Retinal pigment epithelial cell (primary cell): ENCODE measurements at regions not wholly inside any gene's neighbourhood (a gene's known extent, or its start where the extent isn't known, plus 50 kb on each side); places are given as distances from the start of the nearest gene placed in this dataset.

Experiments
- DNase-seq: peaks from one replicate; pipeline ENCODE4 v3.0.0-alpha.2; 2010; ENCODE audit warnings: low read depth
- H3K4me3 ChIP-seq: 2 replicates; pipeline ENCODE4 v1.5.1; 2011; ENCODE audit warnings: mild to moderate bottlenecking, low read length, control low read depth, moderate library complexity
- TF ChIP-seq, protein P1 (sequence below): conservative IDR thresholded peaks from 2 replicates; pipeline ENCODE4 v1.5.1; 2011; ENCODE audit warnings: low read depth, low read length, control low read depth, inconsistent platforms

DNA sequence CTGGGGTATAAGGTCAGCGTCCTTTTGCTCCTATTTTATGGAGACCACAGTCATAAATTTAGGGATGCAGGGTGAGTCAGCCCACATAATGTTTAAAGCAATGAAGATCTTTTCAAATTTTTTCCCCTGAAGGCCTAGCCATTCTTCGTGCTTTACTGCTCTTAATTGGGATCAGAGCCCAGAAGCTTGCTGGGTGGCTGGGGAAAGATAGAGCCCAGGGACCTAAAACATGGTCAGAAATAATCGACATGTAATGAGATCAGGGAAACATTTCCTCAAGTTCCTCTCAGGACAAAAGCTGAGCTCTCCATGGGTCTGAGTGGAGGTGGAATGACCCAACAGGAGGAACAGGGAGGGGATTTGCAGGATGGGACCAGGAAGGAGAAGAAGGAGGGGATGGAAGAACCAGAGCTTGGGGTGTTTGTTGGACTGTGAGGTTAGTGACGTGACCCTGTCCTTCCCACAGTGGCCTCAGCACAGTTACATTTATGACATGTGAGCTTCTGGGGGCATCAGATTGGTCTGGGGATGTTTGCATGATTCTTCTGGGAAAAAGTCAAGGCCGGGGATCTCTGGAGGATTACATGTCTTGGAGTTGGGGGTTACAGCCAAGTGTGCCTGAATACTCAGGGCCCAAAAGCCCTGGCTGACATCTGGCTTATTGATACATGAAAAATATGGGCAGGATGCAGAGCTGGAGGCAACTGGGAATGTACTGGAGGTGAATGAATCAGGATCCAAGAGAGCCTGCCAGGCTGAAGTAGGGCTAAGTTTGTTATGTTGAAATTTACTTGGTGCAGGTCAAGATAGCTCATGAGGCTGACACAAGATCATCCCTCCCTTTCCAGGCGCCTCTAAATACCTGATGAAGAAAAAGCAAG lies 477.9 kb downstream of the RPS24 start:
- no peak overlapping the region for H3K4me3 ChIP-seq
- DNase-seq: no peak
- TF ChIP-seq, protein P1, sequence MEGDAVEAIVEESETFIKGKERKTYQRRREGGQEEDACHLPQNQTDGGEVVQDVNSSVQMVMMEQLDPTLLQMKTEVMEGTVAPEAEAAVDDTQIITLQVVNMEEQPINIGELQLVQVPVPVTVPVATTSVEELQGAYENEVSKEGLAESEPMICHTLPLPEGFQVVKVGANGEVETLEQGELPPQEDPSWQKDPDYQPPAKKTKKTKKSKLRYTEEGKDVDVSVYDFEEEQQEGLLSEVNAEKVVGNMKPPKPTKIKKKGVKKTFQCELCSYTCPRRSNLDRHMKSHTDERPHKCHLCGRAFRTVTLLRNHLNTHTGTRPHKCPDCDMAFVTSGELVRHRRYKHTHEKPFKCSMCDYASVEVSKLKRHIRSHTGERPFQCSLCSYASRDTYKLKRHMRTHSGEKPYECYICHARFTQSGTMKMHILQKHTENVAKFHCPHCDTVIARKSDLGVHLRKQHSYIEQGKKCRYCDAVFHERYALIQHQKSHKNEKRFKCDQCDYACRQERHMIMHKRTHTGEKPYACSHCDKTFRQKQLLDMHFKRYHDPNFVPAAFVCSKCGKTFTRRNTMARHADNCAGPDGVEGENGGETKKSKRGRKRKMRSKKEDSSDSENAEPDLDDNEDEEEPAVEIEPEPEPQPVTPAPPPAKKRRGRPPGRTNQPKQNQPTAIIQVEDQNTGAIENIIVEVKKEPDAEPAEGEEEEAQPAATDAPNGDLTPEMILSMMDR: no peak

DNA sequence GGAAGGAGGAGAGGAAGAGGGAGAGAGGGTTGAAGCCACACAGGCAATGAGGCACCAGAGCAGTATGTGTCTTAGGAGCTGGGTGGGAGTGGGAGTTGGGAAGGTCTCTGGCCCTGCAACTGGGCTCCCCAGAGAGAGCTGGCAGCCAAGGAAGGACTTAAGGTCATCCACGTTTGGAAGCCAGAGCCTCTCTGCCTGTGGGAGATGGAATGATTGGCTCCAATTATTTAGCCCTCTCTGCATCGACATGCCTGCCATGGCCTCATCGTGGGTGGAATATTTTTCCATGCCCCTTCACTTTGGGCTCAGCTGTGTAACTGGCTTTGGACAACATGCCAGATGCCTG lies 478.5 kb downstream of the RPS24 start:
- no peak for DNase-seq
- no peak overlapping the region for H3K4me3 ChIP-seq
- TF ChIP-seq, protein P1: no peak

DNA sequence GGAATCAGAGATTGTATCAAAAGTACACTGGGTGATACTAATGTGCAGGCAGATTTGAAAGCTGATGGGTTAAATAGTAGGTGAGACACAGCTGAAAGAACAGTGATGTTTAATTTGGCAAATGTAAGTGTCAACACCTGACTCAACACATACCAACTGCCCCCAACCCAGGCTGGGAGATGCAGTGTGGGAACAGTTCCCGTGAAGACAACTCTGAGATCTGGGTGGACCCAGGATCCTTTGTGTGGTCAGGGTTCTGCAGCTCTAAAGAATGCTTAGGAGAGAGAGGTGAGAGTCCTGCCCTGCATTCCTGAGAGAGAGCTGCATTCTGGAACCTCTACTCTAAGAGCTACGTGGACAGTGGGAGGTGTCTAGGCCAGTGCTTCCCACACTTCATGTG lies 479.7 kb downstream of the RPS24 start:
- H3K4me3 ChIP-seq: no peak overlapping the region
- DNase-seq: no peak
- TF ChIP-seq, protein P1: no peak

DNA sequence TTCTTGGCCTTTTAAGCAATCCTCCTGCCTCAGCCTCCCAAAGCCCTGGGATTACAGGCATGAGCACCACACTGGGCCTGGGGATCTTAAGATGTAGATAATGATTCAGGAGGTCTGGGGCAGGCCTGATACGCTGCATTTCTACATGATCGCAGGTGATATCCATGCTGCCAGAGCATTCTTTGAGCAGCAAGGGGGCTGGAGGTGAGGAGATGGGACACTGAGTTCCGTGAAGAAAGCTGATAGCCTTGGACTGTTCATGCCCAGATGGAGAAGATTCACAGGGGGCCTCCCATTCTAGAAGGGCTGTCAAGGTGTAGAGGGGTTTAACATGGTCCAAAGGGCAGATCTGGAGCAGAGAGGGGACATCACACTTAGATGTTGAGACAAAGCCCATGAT lies 480.3 kb downstream of the RPS24 start:
- TF ChIP-seq, protein P1: no peak
- no peak for DNase-seq
- H3K4me3 ChIP-seq: no peak overlapping the region

DNA sequence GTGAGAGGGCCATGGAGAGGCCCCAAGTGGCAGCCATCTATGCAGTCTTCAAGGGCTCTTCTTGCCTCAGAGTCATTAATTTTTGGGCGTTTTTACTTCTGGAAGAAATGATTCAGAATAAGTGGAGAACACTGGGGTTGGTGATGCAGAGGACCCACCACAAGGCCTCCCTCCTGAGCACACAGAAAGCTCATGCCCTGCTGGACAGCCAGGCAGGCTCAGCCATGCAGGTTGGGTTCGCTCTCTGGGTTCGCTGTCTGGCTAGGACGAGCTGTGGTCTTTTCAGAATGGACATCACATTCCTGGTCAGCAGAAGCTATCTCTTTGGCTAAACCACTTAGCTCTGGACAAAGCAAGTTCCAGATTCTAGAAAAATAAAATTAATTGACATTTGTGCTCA lies 480.8 kb downstream of the RPS24 start:
- TF ChIP-seq, protein P1: no peak
- no peak overlapping the region for H3K4me3 ChIP-seq
- DNase-seq: no peak

DNA sequence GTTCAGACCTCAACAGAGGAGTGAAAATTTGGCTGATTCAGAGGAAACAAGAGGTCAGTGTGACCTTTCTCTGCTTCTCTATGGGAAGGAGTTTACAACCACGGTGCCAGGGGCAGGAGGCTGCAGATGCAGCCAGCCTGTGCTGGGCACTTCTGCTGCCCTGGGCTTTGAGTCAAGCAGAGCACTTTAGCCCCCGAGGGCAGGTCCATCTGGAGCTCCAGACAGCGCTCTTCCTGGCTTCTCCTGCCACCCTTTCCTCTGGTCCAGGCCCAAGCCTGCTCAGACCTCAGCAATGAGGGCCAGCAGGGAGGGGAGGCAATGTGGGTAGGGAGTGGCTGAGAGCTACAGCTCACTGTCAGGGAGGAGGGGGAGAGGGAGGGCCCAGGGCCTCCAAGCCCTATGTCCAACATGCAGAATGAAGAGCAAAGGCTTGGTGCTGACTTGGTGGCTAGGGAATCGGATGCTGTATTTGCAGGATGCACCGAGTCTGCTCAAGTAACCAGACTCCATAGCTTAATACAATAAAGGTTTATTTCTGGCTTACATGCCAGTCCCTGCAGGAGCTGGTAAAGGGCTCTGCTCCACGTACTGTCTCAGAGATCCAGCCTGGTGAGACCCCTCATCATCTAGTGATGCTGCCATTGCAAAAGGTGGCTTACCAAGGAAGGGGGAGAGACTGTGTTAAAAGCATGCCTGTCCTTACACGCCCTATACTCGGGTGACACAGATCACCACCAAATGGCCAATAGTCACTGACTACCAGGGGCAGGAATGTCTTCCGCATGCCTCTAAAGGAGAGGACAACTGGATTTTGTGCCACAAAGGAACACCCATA lies 481.6 kb downstream of the RPS24 start:
- H3K4me3 ChIP-seq: no peak overlapping the region
- TF ChIP-seq, protein P1: no peak
- no peak for DNase-seq

DNA sequence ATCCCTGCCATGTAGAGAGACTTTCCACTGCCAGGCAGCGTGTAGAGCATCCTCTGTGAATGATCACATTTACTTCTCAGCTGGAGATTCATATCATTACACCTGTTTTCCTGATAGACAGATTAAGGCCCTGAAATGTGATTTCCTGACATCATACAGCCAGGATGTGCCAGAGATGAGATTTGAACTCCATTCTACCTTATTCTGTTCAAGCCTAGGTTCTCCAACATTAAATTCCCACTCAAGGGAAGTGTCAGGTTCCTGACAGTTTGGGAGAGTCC lies 482.1 kb downstream of the RPS24 start:
- TF ChIP-seq, protein P1: no peak
- DNase-seq: no peak
- H3K4me3 ChIP-seq: no peak overlapping the region
